ENCODE measurements at regions not wholly inside any gene's neighbourhood (a gene's known extent, or its start where the extent isn't known, plus 50 kb on each side); places are given as distances from the start of the nearest gene placed in this dataset.

- Histone ChIP-seq H3F3A (ENCODE audit: insufficient read depth) (no peaks in the 10 kb centered on the region), H3K4me2 (ENCODE audit: unreplicated experiment) (no peak overlapping the region), H2AFZ (no peak overlapping the region), H3K36me3 (ENCODE audit: low read depth) (no peaks in the 10 kb centered on the region), H3K9me2 (ENCODE audit: insufficient read depth) (no peaks in the 10 kb centered on the region), H3K9ac (no peak overlapping the region), H3K4me3 (no peak overlapping the region), H3K27ac (no peak overlapping the region), H3K9me3 (ENCODE audit: low read depth) (no peaks in the 10 kb centered on the region), H3K27me3 (replicated peaks; ENCODE audit: insufficient read depth) (no peaks in the 10 kb centered on the region), H3K4me1 (ENCODE audit: insufficient read depth) (no peaks in the 10 kb centered on the region), H4K20me1 (ENCODE audit: insufficient read depth) (no peaks in the 10 kb centered on the region), H3K79me2 (ENCODE audit: insufficient read depth) (no peaks in the 10 kb centered on the region)
- 38 to 58% methylated on average over 2 of the region's 2 CpGs for WGBS, 2 experiments (ENCODE audit: low coverage in 1 of 2, low lambda C conversion rate in 2 of 2, missing lambda C conversion rate in 2 of 2)
- DNase-seq = no peak
- in situ Hi-C loops (cut with MboI) = no loop called here
- TF ChIP-seq EZH2 (IDR thresholded peaks at IDR 0.05; ENCODE audit: insufficient read depth, poor library complexity, severe bottlenecking) = no peak
- no peak for TF ChIP-seq EZH2phosphoT487 (IDR thresholded peaks at IDR 0.05; ENCODE audit: insufficient read depth, low read depth)
These were observed 208.6 kb upstream of the TOPAZ1 start for GRCh38 chr3:44033123-44033522.

GRCh38 chr3:44036850-44037249 lies 204.8 kb upstream of the TOPAZ1 start:
- no peak overlapping the region for H2AFZ ChIP-seq

DNA sequence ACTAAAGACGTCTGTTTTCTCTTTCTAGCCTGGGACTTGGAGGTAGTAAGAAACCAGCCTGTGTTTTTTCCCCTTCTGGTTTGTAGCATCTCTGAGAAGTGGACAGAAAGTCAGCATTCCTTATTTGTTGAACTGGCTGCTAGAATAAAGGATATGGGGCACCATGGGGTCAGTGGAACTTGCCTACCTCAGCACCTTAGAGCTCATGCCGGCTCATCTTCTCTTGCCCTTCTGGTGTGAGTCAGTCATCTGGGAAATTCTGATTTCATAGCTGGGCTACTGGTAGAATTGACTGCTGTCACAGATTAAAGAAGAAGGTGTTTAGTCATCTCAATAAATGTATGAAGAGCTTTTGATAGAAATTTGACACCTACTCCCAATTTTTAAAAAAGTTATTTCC lies 202.7 kb upstream of the TOPAZ1 start:
- Histone ChIP-seq H3K9ac (no peak overlapping the region), H3K4me3 (no peak overlapping the region), H3K36me3 (ENCODE audit: low read depth) (no peaks in the 10 kb centered on the region), H3K27me3 (replicated peaks; ENCODE audit: insufficient read depth) (no peaks in the 10 kb centered on the region), H3K79me2 (ENCODE audit: insufficient read depth) (no peaks in the 10 kb centered on the region), H3K9me2 (ENCODE audit: insufficient read depth) (no peaks in the 10 kb centered on the region), H4K20me1 (ENCODE audit: insufficient read depth) (no peaks in the 10 kb centered on the region), H3K4me1 (ENCODE audit: insufficient read depth) (no peaks in the 10 kb centered on the region), H3K4me2 (ENCODE audit: unreplicated experiment) (no peak overlapping the region), H3K27ac (no peak overlapping the region), H3K9me3 (ENCODE audit: low read depth) (no peaks in the 10 kb centered on the region), H2AFZ (no peak overlapping the region), H3F3A (ENCODE audit: insufficient read depth) (no peaks in the 10 kb centered on the region)
- TF ChIP-seq EZH2phosphoT487 (IDR thresholded peaks at IDR 0.05; ENCODE audit: insufficient read depth, low read depth) (no peak), EZH2 (IDR thresholded peaks at IDR 0.05; ENCODE audit: insufficient read depth, poor library complexity, severe bottlenecking) (no peak)
- DNase-seq = no peak
- in situ Hi-C loops (cut with MboI) = no loop called here
- WGBS, 2 experiments (ENCODE audit: low coverage in 1 of 2, low lambda C conversion rate in 2 of 2, missing lambda C conversion rate in 2 of 2) = 68 to 75% methylated on average over 2 of the region's 2 CpGs

More at GRCh38 chr3:44036850-44037249, 204.8 kb upstream of the TOPAZ1 start:
- TF ChIP-seq EZH2phosphoT487 (IDR thresholded peaks at IDR 0.05; ENCODE audit: insufficient read depth, low read depth) (no peak), EZH2 (IDR thresholded peaks at IDR 0.05; ENCODE audit: insufficient read depth, poor library complexity, severe bottlenecking) (no peak)
- Histone ChIP-seq H4K20me1 (ENCODE audit: insufficient read depth) (no peaks in the 10 kb centered on the region), H3K9me2 (ENCODE audit: insufficient read depth) (no peaks in the 10 kb centered on the region), H3K4me2 (ENCODE audit: unreplicated experiment) (no peak overlapping the region), H3K36me3 (ENCODE audit: low read depth) (no peaks in the 10 kb centered on the region), H3K4me3 (no peak overlapping the region), H3F3A (ENCODE audit: insufficient read depth) (no peaks in the 10 kb centered on the region), H3K4me1 (ENCODE audit: insufficient read depth) (no peaks in the 10 kb centered on the region), H3K79me2 (ENCODE audit: insufficient read depth) (no peaks in the 10 kb centered on the region), H3K27ac (no peak overlapping the region), H3K9me3 (ENCODE audit: low read depth) (no peaks in the 10 kb centered on the region), H3K27me3 (replicated peaks; ENCODE audit: insufficient read depth) (no peaks in the 10 kb centered on the region), H3K9ac (no peak overlapping the region)
- WGBS, 2 experiments (ENCODE audit: low coverage in 1 of 2, low lambda C conversion rate in 2 of 2, missing lambda C conversion rate in 2 of 2) = 64 to 67% methylated on average over 5 of the region's 5 CpGs
- in situ Hi-C loops (cut with MboI) = no loop called here
- no peak for DNase-seq

- H3K9ac ChIP-seq = no peak overlapping the region
- in situ Hi-C loops (cut with MboI) = no loop called here
These were observed 200.0 kb upstream of the TOPAZ1 start for GRCh38 chr3:44041726-44042125.

DNA sequence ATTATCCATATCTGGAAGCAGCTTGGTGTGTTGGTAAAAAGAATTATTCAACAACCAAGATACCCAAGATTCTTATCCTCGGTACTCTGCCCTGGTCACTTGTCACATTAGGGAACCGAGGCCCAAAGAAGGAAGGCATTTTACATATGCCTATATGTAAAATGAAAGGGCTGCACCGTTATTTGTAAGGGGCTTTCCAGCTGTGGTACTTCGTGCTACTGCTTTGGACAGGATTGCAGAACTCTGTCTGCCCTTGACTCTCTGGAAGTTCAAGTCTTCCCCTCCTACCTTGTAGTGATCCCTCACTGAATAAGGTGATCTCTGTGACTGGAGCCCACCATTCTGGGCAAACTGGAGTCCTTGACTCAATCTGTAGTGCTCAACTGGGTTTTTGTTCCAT lies 198.9 kb upstream of the TOPAZ1 start:
- Histone ChIP-seq H3K9ac (no peak overlapping the region), H3K4me2 (ENCODE audit: unreplicated experiment) (no peak overlapping the region), H3F3A (ENCODE audit: insufficient read depth) (no peaks in the 10 kb centered on the region), H3K9me2 (ENCODE audit: insufficient read depth) (no peaks in the 10 kb centered on the region), H3K36me3 (ENCODE audit: low read depth) (no peaks in the 10 kb centered on the region), H3K79me2 (ENCODE audit: insufficient read depth) (no peaks in the 10 kb centered on the region), H3K27me3 (replicated peaks; ENCODE audit: insufficient read depth) (no peaks in the 10 kb centered on the region), H3K27ac (no peak overlapping the region), H2AFZ (no peak overlapping the region), H3K4me1 (ENCODE audit: insufficient read depth) (no peaks in the 10 kb centered on the region), H4K20me1 (ENCODE audit: insufficient read depth) (no peaks in the 10 kb centered on the region), H3K9me3 (ENCODE audit: low read depth) (no peaks in the 10 kb centered on the region), H3K4me3 (no peak overlapping the region)
- no peak for DNase-seq
- in situ Hi-C loops (cut with MboI) = no loop called here
- 75 to 80% methylated on average over 4 of the region's 4 CpGs for WGBS, 2 experiments (ENCODE audit: low coverage in 1 of 2, low lambda C conversion rate in 2 of 2, missing lambda C conversion rate in 2 of 2)
- TF ChIP-seq EZH2phosphoT487 (IDR thresholded peaks at IDR 0.05; ENCODE audit: insufficient read depth, low read depth) (no peak), EZH2 (IDR thresholded peaks at IDR 0.05; ENCODE audit: insufficient read depth, poor library complexity, severe bottlenecking) (no peak)

More at GRCh38 chr3:44041726-44042125, 200.0 kb upstream of the TOPAZ1 start:
- 48 to 51% methylated on average over 4 of the region's 4 CpGs for WGBS, 2 experiments (ENCODE audit: low coverage in 1 of 2, low lambda C conversion rate in 2 of 2, missing lambda C conversion rate in 2 of 2)
- Histone ChIP-seq H3K27ac (no peak overlapping the region), H2AFZ (no peak overlapping the region), H3K36me3 (ENCODE audit: low read depth) (no peaks in the 10 kb centered on the region), H3F3A (ENCODE audit: insufficient read depth) (no peaks in the 10 kb centered on the region), H3K79me2 (ENCODE audit: insufficient read depth) (no peaks in the 10 kb centered on the region), H3K4me2 (ENCODE audit: unreplicated experiment) (no peak overlapping the region), H3K9me3 (ENCODE audit: low read depth) (no peaks in the 10 kb centered on the region), H3K4me1 (ENCODE audit: insufficient read depth) (no peaks in the 10 kb centered on the region), H3K4me3 (no peak overlapping the region), H3K27me3 (replicated peaks; ENCODE audit: insufficient read depth) (no peaks in the 10 kb centered on the region), H3K9me2 (ENCODE audit: insufficient read depth) (no peaks in the 10 kb centered on the region), H4K20me1 (ENCODE audit: insufficient read depth) (no peaks in the 10 kb centered on the region)
- no peak for DNase-seq
- TF ChIP-seq EZH2 (IDR thresholded peaks at IDR 0.05; ENCODE audit: insufficient read depth, poor library complexity, severe bottlenecking) = no peak
- TF ChIP-seq EZH2phosphoT487 (IDR thresholded peaks at IDR 0.05; ENCODE audit: insufficient read depth, low read depth) = no peak

All from GM23248 (cell line).